H1 (cell line): ENCODE measurements at regions not wholly inside any gene's neighbourhood (a gene's known extent, or its start where the extent isn't known, plus 50 kb on each side); places are given as distances from the start of the nearest gene placed in this dataset.

Source experiments
- SIN3A ChIP-seq, 2 experiments: IDR thresholded peaks in 1 of 2; conservative IDR thresholded peaks in 1 of 2; 2 replicates each; pipeline ENCODE4 v1.6.1; 2011 to 2012; ENCODE audit warnings: low read length in 2 of 2, improper control_type of control experiment in 1 of 2, low read depth in 1 of 2, mild to moderate bottlenecking in 1 of 2

DNA sequence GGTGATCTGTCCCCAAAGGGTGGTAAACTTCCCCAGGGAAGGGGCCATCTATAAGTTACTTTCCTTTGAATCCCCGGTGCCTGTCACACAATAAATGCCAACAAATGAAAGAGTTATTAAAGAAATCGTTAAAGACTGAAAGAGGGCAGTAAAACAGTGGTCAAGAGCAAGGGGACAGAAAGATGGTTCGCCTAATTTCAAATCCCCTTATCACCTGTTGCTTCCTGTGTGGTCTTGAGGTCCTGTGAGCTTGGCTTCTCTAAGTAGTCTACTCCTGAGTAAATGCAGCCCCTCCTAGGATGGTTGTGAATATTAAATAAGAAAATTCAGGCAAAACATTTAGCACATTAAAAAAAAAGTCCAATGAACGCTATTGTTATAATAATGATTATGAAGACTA, 225.7 kb upstream of the ADAMTS9 start (continued):
- no peak for TF ChIP-seq SIN3A (conservative IDR thresholded peaks at IDR 0.05 in 1 of 2, IDR thresholded peaks at IDR 0.05 in 1 of 2; ENCODE audit: low read depth in 1 of 2, low read length in 2 of 2)
